ENCODE measurements at regions not wholly inside any gene's neighbourhood (a gene's known extent, or its start where the extent isn't known, plus 50 kb on each side); places are given as distances from the start of the nearest gene placed in this dataset.

DNA sequence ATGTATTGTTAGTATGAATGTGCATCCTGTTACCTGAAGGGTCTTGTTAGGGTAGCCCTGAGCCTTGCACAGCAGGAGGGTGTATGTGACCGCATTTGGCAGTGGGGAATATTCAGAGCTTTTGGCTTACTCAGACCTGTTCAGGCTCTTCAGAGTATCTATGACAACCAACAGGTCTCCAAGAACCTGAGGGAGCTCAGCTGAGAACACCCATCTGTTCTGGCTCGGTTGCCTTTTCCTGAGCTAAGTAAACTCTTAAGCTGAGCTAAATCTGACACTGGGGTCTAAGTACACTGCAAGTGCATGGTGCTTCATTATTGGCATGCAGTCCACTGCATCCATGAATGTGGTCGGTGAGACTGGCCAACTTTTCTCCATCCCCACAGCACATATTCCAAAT is 92.4 kb upstream of the CHST9 start:
- no peak for DNase-seq
- no peak overlapping the region for H3K27ac Mint-ChIP-seq
- no peaks in the 10 kb centered on the region for H3K27me3 Mint-ChIP-seq (ENCODE audit: insufficient read depth)
- H3K4me3 Mint-ChIP-seq, result no peak overlapping the region
- H3K36me3 Mint-ChIP-seq (ENCODE audit: low read depth), result no peaks in the 10 kb centered on the region
- TF ChIP-seq, protein P1, sequence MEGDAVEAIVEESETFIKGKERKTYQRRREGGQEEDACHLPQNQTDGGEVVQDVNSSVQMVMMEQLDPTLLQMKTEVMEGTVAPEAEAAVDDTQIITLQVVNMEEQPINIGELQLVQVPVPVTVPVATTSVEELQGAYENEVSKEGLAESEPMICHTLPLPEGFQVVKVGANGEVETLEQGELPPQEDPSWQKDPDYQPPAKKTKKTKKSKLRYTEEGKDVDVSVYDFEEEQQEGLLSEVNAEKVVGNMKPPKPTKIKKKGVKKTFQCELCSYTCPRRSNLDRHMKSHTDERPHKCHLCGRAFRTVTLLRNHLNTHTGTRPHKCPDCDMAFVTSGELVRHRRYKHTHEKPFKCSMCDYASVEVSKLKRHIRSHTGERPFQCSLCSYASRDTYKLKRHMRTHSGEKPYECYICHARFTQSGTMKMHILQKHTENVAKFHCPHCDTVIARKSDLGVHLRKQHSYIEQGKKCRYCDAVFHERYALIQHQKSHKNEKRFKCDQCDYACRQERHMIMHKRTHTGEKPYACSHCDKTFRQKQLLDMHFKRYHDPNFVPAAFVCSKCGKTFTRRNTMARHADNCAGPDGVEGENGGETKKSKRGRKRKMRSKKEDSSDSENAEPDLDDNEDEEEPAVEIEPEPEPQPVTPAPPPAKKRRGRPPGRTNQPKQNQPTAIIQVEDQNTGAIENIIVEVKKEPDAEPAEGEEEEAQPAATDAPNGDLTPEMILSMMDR (IDR thresholded peaks at IDR 0.05), result no peak
- H3K9me3 Mint-ChIP-seq, result peaks cover 27% of the 10 kb centered on the region
- H3K4me1 Mint-ChIP-seq (ENCODE audit: low read depth), result no peaks in the 10 kb centered on the region

DNA sequence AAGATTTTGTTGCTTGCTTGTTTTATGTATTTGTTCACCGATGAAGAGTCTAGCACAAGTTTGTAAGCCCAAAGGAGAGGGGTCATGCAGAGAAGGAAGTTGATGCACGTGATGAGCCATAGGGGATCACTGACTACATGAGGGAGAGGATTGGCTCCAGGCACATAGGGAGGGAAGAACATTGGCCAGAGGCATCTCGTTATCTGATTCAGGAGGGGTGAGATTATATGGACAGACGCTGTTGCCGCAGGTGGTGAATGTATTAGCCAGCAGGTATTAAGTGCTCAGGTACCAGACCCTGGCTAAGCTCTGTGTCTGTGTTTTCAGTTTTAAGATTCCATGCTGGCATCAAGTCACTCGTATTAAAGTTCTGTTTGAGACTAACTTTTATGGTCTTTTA is 91.8 kb upstream of the CHST9 start:
- Mint-ChIP-seq H3K27ac (no peak overlapping the region), H3K9me3 (peaks cover 27% of the 10 kb centered on the region), H3K4me3 (no peak overlapping the region), H3K27me3 (ENCODE audit: insufficient read depth) (no peaks in the 10 kb centered on the region), H3K4me1 (ENCODE audit: low read depth) (no peaks in the 10 kb centered on the region), H3K36me3 (ENCODE audit: low read depth) (no peaks in the 10 kb centered on the region)
- no peak for DNase-seq
- TF ChIP-seq, protein P1 (IDR thresholded peaks at IDR 0.05), result no peak

DNA sequence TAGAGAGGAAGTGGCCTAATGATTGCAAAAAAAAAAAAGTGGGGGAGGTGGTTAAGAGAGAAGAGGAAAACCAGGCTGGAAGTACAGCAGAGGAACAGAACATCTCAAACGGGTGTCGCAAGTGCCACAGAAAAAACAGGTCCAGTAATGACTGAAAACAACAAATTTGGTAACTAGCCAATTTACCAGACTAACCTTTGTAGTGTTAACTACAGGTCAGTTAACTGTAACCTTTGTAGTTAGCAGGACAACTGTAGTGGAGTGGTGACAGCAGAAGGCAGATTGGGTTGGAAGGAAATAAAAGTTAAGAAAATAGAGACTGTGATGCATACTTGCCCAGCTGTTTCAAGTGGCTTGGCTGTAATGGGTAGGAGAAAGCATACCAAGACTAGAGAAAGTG is 91.4 kb upstream of the CHST9 start:
- no peaks in the 10 kb centered on the region for H3K36me3 Mint-ChIP-seq (ENCODE audit: low read depth)
- H3K9me3 Mint-ChIP-seq, result peaks cover 28% of the 10 kb centered on the region
- TF ChIP-seq, protein P1 (IDR thresholded peaks at IDR 0.05), result no peak
- H3K4me3 Mint-ChIP-seq, result no peak overlapping the region
- H3K4me1 Mint-ChIP-seq (ENCODE audit: low read depth), result no peaks in the 10 kb centered on the region
- H3K27me3 Mint-ChIP-seq (ENCODE audit: insufficient read depth), result no peaks in the 10 kb centered on the region
- H3K27ac Mint-ChIP-seq, result no peak overlapping the region
- no peak for DNase-seq

DNA sequence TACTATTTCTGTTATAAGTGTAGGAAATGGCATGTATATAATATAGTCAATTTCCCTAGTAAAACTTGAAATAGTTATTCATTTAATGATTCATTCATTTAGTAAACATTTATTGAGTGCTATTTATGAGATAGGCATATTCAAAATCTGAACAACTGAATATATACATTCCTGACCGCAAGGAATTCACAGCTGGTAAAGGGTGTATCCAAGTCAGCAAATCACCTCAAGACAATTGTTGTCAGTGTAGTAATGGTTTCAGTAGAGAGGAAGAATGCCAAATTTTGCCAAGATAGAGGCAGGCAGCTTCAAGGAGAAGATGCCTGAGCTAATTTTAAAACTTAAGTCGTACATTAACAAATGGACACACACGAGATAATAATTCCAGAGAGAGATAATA is 89.8 kb upstream of the CHST9 start:
- no peaks in the 10 kb centered on the region for H3K4me1 Mint-ChIP-seq (ENCODE audit: low read depth)
- DNase-seq, result no peak
- no peak overlapping the region for H3K27ac Mint-ChIP-seq
- peaks cover 36% of the 10 kb centered on the region for H3K9me3 Mint-ChIP-seq
- H3K36me3 Mint-ChIP-seq (ENCODE audit: low read depth), result no peaks in the 10 kb centered on the region
- no peak overlapping the region for H3K4me3 Mint-ChIP-seq
- TF ChIP-seq, protein P1 (IDR thresholded peaks at IDR 0.05), result no peak
- H3K27me3 Mint-ChIP-seq (ENCODE audit: insufficient read depth), result no peaks in the 10 kb centered on the region; the same call in 1 of the 2 replicates

DNA sequence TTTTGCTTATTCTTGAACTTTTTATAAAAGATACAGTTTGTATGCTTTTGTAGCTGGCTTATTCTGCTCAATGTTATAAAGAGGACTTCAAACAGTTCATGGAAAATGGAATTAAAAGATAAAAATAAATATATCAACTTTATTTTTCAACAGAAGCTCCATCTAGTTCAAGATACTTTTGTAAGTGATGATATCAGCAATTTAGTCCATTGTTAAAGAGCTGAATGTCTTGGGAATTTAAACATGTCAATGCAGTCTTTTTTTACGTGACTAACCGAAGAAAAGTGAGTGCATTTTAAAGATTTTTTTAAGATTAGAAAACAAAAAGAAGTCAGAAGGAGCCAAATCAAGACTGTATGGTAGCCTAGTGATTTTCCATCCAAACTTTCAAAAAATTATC is 85.4 kb upstream of the CHST9 start:
- H3K4me3 Mint-ChIP-seq, result no peak overlapping the region
- H3K36me3 Mint-ChIP-seq (ENCODE audit: low read depth), result no peaks in the 10 kb centered on the region
- H3K27ac Mint-ChIP-seq, result no peak overlapping the region
- no peaks in the 10 kb centered on the region; the same call in 1 of the 2 replicates for H3K27me3 Mint-ChIP-seq (ENCODE audit: insufficient read depth)
- TF ChIP-seq, protein P1 (IDR thresholded peaks at IDR 0.05), result no peak
- peaks cover 36% of the 10 kb centered on the region for H3K9me3 Mint-ChIP-seq
- no peak for DNase-seq
- no peaks in the 10 kb centered on the region for H3K4me1 Mint-ChIP-seq (ENCODE audit: low read depth)

DNA sequence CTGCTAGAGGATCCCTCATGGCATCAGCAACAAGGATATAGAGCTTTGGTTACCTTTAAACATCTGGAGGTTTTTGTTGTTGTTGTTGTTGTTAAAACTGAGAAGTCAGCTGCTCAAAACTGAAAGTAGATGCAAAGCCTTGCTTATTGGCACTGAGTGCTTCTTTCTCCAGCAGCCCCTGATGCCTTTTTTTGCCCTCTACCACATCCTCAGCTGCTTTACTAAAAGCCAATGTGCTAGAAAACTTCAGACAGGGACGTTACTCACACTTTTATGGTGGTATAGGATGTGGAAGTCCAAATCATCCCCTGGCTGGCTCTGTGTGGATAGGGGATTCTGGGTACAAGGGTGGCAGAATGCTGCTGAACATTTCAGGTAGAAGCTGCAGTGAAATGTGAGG is 78.3 kb upstream of the CHST9 start:
- no peaks in the 10 kb centered on the region for H3K4me1 Mint-ChIP-seq (ENCODE audit: low read depth)
- TF ChIP-seq, protein P1 (IDR thresholded peaks at IDR 0.05), result no peak
- H3K4me3 Mint-ChIP-seq, result no peak overlapping the region
- no peak overlapping the region for H3K27ac Mint-ChIP-seq
- no peaks in the 10 kb centered on the region for H3K27me3 Mint-ChIP-seq (ENCODE audit: insufficient read depth)
- H3K9me3 Mint-ChIP-seq, result peaks cover 64% of the 10 kb centered on the region
- 0 out of 2 replicates have a peak, but pooled peaks cover 5% of the 10 kb centered on the region for H3K36me3 Mint-ChIP-seq (ENCODE audit: low read depth)
- no peak for DNase-seq
